Pancreas (tissue), 10 donors: ENCODE measurements at regions not wholly inside any gene's neighbourhood (a gene's known extent, or its start where the extent isn't known, plus 50 kb on each side); places are given as distances from the start of the nearest gene placed in this dataset.

Experiments used
- ATAC-seq, 4 donors: fragments of 200-7000 bp; cut with Tn5 transposase; one replicate each; pipeline versions ENCODE4 v1.8.0 to v1.9.1; 2020; ENCODE audit warnings: mild to moderate bottlenecking in 4 of 4, moderate library complexity in 4 of 4
- DNase-seq, 6 donors: peaks; one replicate each; pipeline ENCODE4 v3.0.0-alpha.2; 2020
- FAIRE-seq: peaks from 2 replicates; lab custom pipeline; 2012; peaks lifted over from hg19 to GRCh38; lab: Jason Lieb, UNC
- H3K27ac ChIP-seq, 4 donors: fragments of 200-600 bp; sonication (generic); 1 replicate in 3 of 4; 2 replicates in 1 of 4; pipeline versions ENCODE4 v1.5.0 to v1.8.0; 2020
- H3K27me3 ChIP-seq, 4 donors: fragments of 200-600 bp; one replicate each; pipeline ENCODE4 v1.8.0; 2021
- H3K36me3 ChIP-seq, 3 donors: fragments of 200-600 bp; sonication (generic) in 1 of 3; one replicate each; pipeline versions ENCODE4 v1.5.0 to v1.8.0; 2020 to 2021
- H3K4me1 ChIP-seq, 3 donors: fragments of 200-600 bp; one replicate each; pipeline ENCODE4 v1.8.0; 2021
- H3K4me3 ChIP-seq, 4 donors: fragments of 200-600 bp; sonication (generic) in 2 of 4; one replicate each; pipeline versions ENCODE4 v1.5.0 to v1.8.0; 2020 to 2021
- H3K9me3 ChIP-seq, 4 donors: fragments of 200-600 bp; one replicate each; pipeline ENCODE4 v1.8.0; 2021
- CTCF ChIP-seq, 4 donors: fragments of 200-600 bp; sonication (generic) in 3 of 4; IDR thresholded peaks; one replicate each; pipeline versions ENCODE4 v1.5.0 to v1.8.0; 2021; ENCODE audit warnings: antibody characterized with exemption in 4 of 4
- WGBS, 2 donors: extraction: QIAGEN DNeasy Blood & Tissue Kit; methylation state at CpG; one replicate each; pipeline ENCODE4 v1.1.7; 2013; 5-methylcytosine and 5-hydroxymethylcytosine counted together
- intact Hi-C, 3 donors: fragments of 100-400 bp; cut with DNase I; formaldehyde crosslinking; loops; one replicate each; pipeline versions ENCODE4 v1.11.1 to v1.14.2; 2022
- donor health status: healthy with polysubstance abuse.
- donor health status: DM: no; HTN: no; CAD: no; lungs with moderate emphysema.
- donor health status: DM: no; HTN: no; CAD: no.
- donor health status: control.
- donor health status: control.
- donor health status: Bipolar disorder and iron deficiency.
- donor health status: DM: yes; HTN: yes; CAD: no.
- donor health status: DM: no; HTN: no; CAD: no.
- donor health status: DM: no; HTN: no; CAD: no.
- donor health status: DM: yes; HTN: yes; CAD: no.

- Histone ChIP-seq H3K27ac (no peak overlapping the region), H3K9me3 (no peaks in the 10 kb centered on the region), H3K4me3 (no peak overlapping the region), H3K27me3 (no peaks in the 10 kb centered on the region), H3K4me1 (no peaks in the 10 kb centered on the region), H3K36me3 (no peaks in the 10 kb centered on the region)
- FAIRE-seq (no peak), ATAC-seq (no peak), DNase-seq (no peak)
- intact Hi-C loops = no loop called here
- TF ChIP-seq CTCF (IDR thresholded peaks at IDR 0.05) = no peak
- 59 to 66% methylated on average over 10 of the region's 10 CpGs for WGBS, 2 donors
Measured at GRCh38 chr5:174542471-174542870, 181.9 kb upstream of the MSX2 start.

- no peaks in the 10 kb centered on the region for H3K9me3 ChIP-seq
- intact Hi-C loops = no loop called here
- no peak for TF ChIP-seq CTCF (IDR thresholded peaks at IDR 0.05)
- WGBS, 2 donors = 63 to 73% methylated on average over 3 of the region's 3 CpGs
- H3K4me1 ChIP-seq = peaks cover 0 to 4% (median 0%) of the 10 kb centered on the region in 3 donors
- H3K27ac ChIP-seq = no peak overlapping the region
- ATAC-seq (no peak), FAIRE-seq (no peak), DNase-seq (no peak)
- no peak overlapping the region for H3K4me3 ChIP-seq
- H3K27me3 ChIP-seq = no peaks in the 10 kb centered on the region
- H3K36me3 ChIP-seq = no peaks in the 10 kb centered on the region
Measured at GRCh38 chr5:174545926-174546325, 178.5 kb upstream of the MSX2 start.

GRCh38 chr5:174547814-174548213 is 176.6 kb upstream of the MSX2 start:
- Histone ChIP-seq H3K4me1 (peaks cover 0 to 4% (median 0%) of the 10 kb centered on the region in 3 donors), H3K9me3 (no peaks in the 10 kb centered on the region), H3K27me3 (no peaks in the 10 kb centered on the region), H3K36me3 (no peaks in the 10 kb centered on the region), H3K4me3 (no peak overlapping the region), H3K27ac (no peak overlapping the region)
- 69 to 83% methylated on average over 7 of the region's 7 CpGs for WGBS, 2 donors
- DNase-seq (no peak), ATAC-seq (no peak), FAIRE-seq (no peak)
- TF ChIP-seq CTCF (IDR thresholded peaks at IDR 0.05) = no peak
- intact Hi-C loops = no loop called here

GRCh38 chr5:174549254-174549653 is 175.1 kb upstream of the MSX2 start:
- Histone ChIP-seq H3K27me3 (no peaks in the 10 kb centered on the region), H3K4me3 (no peak overlapping the region), H3K27ac (no peak overlapping the region), H3K36me3 (no peaks in the 10 kb centered on the region), H3K9me3 (no peaks in the 10 kb centered on the region), H3K4me1 (peaks cover 0 to 4% (median 0%) of the 10 kb centered on the region in 3 donors)
- WGBS, 2 donors = 53 to 60% methylated on average over 5 of the region's 5 CpGs
- no peak for TF ChIP-seq CTCF (IDR thresholded peaks at IDR 0.05)
- intact Hi-C loops = no loop called here
- no peak for ATAC-seq
- FAIRE-seq = no peak
- no peak for DNase-seq

GRCh38 chr5:174550026-174550425 is 174.4 kb upstream of the MSX2 start:
- Histone ChIP-seq H3K4me3 (no peak overlapping the region), H3K4me1 (peaks cover 0 to 4% (median 0%) of the 10 kb centered on the region in 3 donors), H3K27ac (no peak overlapping the region), H3K36me3 (no peaks in the 10 kb centered on the region), H3K27me3 (no peaks in the 10 kb centered on the region), H3K9me3 (no peaks in the 10 kb centered on the region)
- no peak for ATAC-seq
- no peak for DNase-seq
- no peak for TF ChIP-seq CTCF (IDR thresholded peaks at IDR 0.05)
- FAIRE-seq = no peak
- intact Hi-C loops = no loop called here
- WGBS, 2 donors = 49 to 57% methylated on average over 6 of the region's 6 CpGs
